AG09309 (cell line): ENCODE measurements at regions not wholly inside any gene's neighbourhood (a gene's known extent, or its start where the extent isn't known, plus 50 kb on each side); places are given as distances from the start of the nearest gene placed in this dataset.

Experiments
- DNase-seq: peaks from one replicate; pipeline ENCODE4 v3.0.0-alpha.2; 2010; ENCODE audit warnings: low read depth
- H3K4me3 ChIP-seq: 2 replicates; pipeline ENCODE4 v1.5.1; 2011; ENCODE audit warnings: mild to moderate bottlenecking, low read depth, low read length, moderate library complexity; ENCODE audit not compliant: control insufficient read depth
- CTCF ChIP-seq: IDR thresholded peaks from 2 replicates; pipeline ENCODE4 v1.5.1; 2011; ENCODE audit warnings: mild to moderate bottlenecking, low read depth, low read length, inconsistent platforms; ENCODE audit not compliant: insufficient read depth, control insufficient read depth; ENCODE audit errors: missing control alignments

GRCh38 chr11:69394234-69394868 is 87.1 kb upstream of the LINC01488 start:
- no peak for TF ChIP-seq CTCF
- H3K4me3 ChIP-seq: no peak overlapping the region
- DNase-seq: no peak

GRCh38 chr11:69394869-69395246 is 86.6 kb upstream of the LINC01488 start:
- no peak for DNase-seq
- no peak for TF ChIP-seq CTCF
- no peak overlapping the region for H3K4me3 ChIP-seq

- TF ChIP-seq CTCF: no peak
- DNase-seq: no peak
- no peak overlapping the region for H3K4me3 ChIP-seq
Observed at GRCh38 chr11:69395287-69395686, 86.2 kb upstream of the LINC01488 start.

- DNase-seq: no peak
Observed at GRCh38 chr11:69396051-69396947, 85.2 kb upstream of the LINC01488 start.

GRCh38 chr11:69396948-69397307 is 84.5 kb upstream of the LINC01488 start:
- no peak for TF ChIP-seq CTCF
- H3K4me3 ChIP-seq: no peak overlapping the region
- DNase-seq: no peak

More at GRCh38 chr11:69396051-69396947, 85.2 kb upstream of the LINC01488 start:
- H3K4me3 ChIP-seq: no peak overlapping the region
- no peak for TF ChIP-seq CTCF

- DNase-seq: no peak
- no peak overlapping the region for H3K4me3 ChIP-seq
- TF ChIP-seq CTCF: no peak
Observed at GRCh38 chr11:69397732-69398131, 83.7 kb upstream of the LINC01488 start.
